ENCODE measurements at regions not wholly inside any gene's neighbourhood (a gene's known extent, or its start where the extent isn't known, plus 50 kb on each side); places are given as distances from the start of the nearest gene placed in this dataset.

DNA sequence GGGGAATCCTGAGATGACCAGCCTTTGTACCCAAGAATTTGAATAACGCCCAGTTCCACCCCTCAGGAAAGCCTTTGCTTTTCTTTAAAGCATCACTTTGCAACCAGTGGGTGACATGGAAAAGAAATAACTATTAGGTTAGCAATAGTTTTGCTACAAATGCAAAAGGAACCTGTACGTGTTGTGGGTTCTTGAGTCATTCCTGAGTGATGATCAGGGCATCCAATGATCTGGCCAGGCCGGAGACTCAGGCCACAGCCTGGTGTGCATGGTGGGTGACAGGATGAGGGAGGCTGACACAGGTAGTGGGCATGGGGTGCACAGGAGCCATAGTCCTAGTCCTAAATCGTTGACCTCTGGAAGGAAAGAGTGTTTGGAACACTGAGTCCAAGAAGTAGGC is 321.4 kb upstream of the IL12A start:
- H3K27ac ChIP-seq = no peak overlapping the region
- TF ChIP-seq POLR2AphosphoS5 (IDR thresholded peaks at IDR 0.05) (no peak), POLR2A (IDR thresholded peaks at IDR 0.05) (no peak)
- TF ChIP-seq, protein P1, sequence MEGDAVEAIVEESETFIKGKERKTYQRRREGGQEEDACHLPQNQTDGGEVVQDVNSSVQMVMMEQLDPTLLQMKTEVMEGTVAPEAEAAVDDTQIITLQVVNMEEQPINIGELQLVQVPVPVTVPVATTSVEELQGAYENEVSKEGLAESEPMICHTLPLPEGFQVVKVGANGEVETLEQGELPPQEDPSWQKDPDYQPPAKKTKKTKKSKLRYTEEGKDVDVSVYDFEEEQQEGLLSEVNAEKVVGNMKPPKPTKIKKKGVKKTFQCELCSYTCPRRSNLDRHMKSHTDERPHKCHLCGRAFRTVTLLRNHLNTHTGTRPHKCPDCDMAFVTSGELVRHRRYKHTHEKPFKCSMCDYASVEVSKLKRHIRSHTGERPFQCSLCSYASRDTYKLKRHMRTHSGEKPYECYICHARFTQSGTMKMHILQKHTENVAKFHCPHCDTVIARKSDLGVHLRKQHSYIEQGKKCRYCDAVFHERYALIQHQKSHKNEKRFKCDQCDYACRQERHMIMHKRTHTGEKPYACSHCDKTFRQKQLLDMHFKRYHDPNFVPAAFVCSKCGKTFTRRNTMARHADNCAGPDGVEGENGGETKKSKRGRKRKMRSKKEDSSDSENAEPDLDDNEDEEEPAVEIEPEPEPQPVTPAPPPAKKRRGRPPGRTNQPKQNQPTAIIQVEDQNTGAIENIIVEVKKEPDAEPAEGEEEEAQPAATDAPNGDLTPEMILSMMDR (IDR thresholded peaks at IDR 0.05) = no peak
- intact Hi-C loops (cut with DNase I) = no loop called here
- no peaks in the 10 kb centered on the region for H3K27me3 ChIP-seq (replicated peaks; ENCODE audit: insufficient read depth)
- WGBS = 87% methylated on average over 4 of the region's 4 CpGs
- H3K4me1 ChIP-seq (replicated peaks) = no peaks in the 10 kb centered on the region
- H3K36me3 ChIP-seq = no peaks in the 10 kb centered on the region
- no peaks in the 10 kb centered on the region for H3K9me3 ChIP-seq
- DNase-seq (ENCODE audit: low spot score) = no peak
- no peak overlapping the region for H3K4me3 ChIP-seq

DNA sequence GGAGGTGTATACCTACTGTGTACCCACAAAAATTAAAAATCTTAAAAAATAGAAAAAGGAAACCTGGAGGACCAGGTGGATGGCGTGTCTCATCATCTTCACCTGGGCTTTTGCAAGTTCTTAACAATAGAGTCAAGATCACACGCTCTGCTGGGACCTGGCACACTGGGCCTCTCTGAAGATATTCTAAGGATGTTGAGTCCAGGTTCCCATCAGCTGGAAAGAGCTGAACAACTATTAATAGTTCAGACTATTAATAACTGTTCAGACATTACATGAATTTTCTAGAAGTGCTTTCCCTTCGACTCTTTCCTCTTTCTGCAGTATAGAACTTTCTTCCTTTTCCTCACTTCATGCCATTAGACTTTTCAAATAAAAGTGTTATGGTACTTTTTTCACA is 320.2 kb upstream of the IL12A start:
- no peaks in the 10 kb centered on the region for H3K27me3 ChIP-seq (replicated peaks; ENCODE audit: insufficient read depth)
- no peaks in the 10 kb centered on the region for H3K36me3 ChIP-seq
- no peak for TF ChIP-seq POLR2A (IDR thresholded peaks at IDR 0.05)
- no peak overlapping the region for H3K27ac ChIP-seq
- no peak overlapping the region for H3K4me3 ChIP-seq
- no peaks in the 10 kb centered on the region for H3K4me1 ChIP-seq (replicated peaks)
- intact Hi-C loops (cut with DNase I) = no loop called here
- H3K9me3 ChIP-seq = no peaks in the 10 kb centered on the region
- WGBS = 87% methylated on average over 3 of the region's 3 CpGs
- DNase-seq (ENCODE audit: low spot score) = no peak

DNA sequence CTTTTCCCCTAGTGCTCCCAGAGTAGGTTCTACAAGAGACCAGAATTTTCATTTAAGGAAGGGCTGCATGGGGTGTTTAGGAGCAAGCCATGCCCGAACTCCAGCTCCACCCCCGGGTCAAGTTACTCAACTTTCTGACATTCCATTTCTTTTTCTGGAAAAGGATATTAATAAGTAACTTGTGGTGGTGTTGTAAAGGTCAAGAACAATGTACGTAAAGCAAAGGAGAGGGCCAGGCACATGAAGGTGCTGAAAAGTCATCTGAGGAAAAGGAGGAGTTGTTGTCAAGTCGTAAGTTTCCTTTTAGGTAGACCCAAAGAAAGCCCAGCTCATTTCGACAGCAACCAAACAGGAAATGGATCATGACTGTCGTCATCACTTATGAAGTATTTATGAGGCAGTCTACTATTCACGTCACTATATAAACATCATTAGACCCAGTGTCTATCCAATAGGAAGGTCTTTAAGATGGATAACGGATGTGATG is 319.6 kb upstream of the IL12A start:
- WGBS = 63% methylated on average over 8 of the region's 8 CpGs
- DNase-seq (ENCODE audit: low spot score) = no peak
- Histone ChIP-seq H3K27ac (no peak overlapping the region), H3K9me3 (no peaks in the 10 kb centered on the region), H3K4me1 (replicated peaks) (no peaks in the 10 kb centered on the region), H3K27me3 (replicated peaks; ENCODE audit: insufficient read depth) (no peaks in the 10 kb centered on the region), H3K36me3 (no peaks in the 10 kb centered on the region), H3K4me3 (no peak overlapping the region)
- intact Hi-C loops (cut with DNase I) = no loop called here
- TF ChIP-seq POLR2A (IDR thresholded peaks at IDR 0.05) (no peak), POLR2AphosphoS5 (IDR thresholded peaks at IDR 0.05) (no peak)
- TF ChIP-seq, protein P1 (IDR thresholded peaks at IDR 0.05) = no peak

DNA sequence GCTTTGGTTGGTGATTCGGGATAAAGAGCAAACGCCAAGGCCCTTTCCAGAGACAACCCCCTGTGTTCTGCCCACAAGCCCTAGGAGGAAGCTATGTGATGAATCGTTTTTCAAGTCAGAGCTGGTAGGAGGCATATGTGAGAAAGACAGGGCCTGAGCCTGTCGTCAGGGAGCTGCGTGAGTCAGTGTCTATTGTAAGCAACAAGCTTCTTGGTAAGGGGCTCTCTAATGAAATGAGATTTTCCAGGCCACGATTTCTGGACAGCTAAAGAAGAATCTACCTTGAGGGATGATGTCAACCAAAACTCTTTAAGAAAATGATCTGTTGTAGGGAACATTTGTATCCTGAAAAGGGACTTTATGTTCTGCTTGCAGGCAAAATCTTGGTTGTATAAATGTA is 318.9 kb upstream of the IL12A start:
- Histone ChIP-seq H3K9me3 (no peaks in the 10 kb centered on the region), H3K4me1 (replicated peaks) (no peaks in the 10 kb centered on the region), H3K27me3 (replicated peaks; ENCODE audit: insufficient read depth) (no peaks in the 10 kb centered on the region), H3K36me3 (no peaks in the 10 kb centered on the region), H3K27ac (no peak overlapping the region), H3K4me3 (no peak overlapping the region)
- intact Hi-C loops (cut with DNase I) = no loop called here
- WGBS = 61% methylated on average over 6 of the region's 6 CpGs
- no peak for DNase-seq (ENCODE audit: low spot score)
- TF ChIP-seq, protein P1 (IDR thresholded peaks at IDR 0.05) = no peak
- TF ChIP-seq POLR2AphosphoS5 (IDR thresholded peaks at IDR 0.05) = no peak
- no peak for TF ChIP-seq POLR2A (IDR thresholded peaks at IDR 0.05)

DNA sequence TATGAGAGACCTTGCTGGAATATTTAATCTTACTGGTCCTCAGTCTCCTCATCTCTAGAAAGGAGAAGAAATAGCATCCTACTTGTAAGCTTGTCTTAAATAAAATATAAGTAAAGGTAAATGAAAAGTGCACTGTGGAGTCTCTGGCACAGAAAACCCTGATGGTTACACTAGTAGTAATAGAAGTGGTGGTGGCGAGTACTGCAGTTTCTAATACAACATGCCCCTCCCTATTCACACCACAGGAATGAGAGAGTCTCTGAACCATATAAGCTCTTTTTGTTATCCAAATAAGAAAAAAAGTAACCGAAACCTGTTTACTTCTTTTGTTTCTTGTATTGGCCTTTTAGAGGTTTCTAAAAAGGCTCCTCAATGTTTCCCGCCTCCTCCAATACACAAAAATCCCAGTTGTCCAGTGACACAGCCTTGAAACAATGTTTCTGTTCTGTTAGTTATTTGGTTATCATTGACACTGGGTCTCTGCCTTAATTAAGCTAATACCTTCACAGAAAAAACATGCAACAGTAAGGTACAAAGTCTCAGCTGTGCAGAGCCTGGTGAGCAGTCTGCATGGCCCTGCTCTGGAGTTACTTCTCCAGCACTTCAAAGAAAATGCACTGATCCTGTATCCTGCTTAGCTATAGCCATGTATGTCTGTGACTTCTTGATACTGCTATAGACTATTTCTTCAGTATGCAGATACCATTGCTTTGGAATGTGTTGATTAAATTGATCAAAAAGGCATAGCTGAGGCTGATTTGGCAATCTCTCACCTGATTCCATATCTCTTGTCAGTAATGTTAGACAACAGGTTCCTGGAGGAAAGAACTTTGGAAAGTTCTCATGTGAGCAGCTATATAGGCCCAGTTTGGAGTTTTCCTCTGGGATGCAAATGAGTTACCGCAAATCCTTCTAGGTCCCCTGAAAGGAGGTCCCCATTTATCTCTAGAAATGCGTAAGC is 315.6 kb upstream of the IL12A start:
- TF ChIP-seq POLR2A (IDR thresholded peaks at IDR 0.05) = no peak
- no peak for TF ChIP-seq POLR2AphosphoS5 (IDR thresholded peaks at IDR 0.05)
- TF ChIP-seq, protein P1 (IDR thresholded peaks at IDR 0.05) = no peak
- Histone ChIP-seq H3K27ac (no peak overlapping the region), H3K36me3 (no peaks in the 10 kb centered on the region), H3K9me3 (no peaks in the 10 kb centered on the region), H3K4me1 (replicated peaks) (no peaks in the 10 kb centered on the region), H3K27me3 (replicated peaks; ENCODE audit: insufficient read depth) (no peaks in the 10 kb centered on the region), H3K4me3 (no peak overlapping the region)
- WGBS = 99% methylated on average over 5 of the region's 5 CpGs
- DNase-seq (ENCODE audit: low spot score) = no peak
- intact Hi-C loops (cut with DNase I) = no loop called here
